ENCODE measurements at regions not wholly inside any gene's neighbourhood (a gene's known extent, or its start where the extent isn't known, plus 50 kb on each side); places are given as distances from the start of the nearest gene placed in this dataset.
"Not testable (repeated sequence)": the region's sequence is repeated elsewhere in the genome, so short reads cannot be mapped to it uniquely, and the experiment has no call there.

DNA sequence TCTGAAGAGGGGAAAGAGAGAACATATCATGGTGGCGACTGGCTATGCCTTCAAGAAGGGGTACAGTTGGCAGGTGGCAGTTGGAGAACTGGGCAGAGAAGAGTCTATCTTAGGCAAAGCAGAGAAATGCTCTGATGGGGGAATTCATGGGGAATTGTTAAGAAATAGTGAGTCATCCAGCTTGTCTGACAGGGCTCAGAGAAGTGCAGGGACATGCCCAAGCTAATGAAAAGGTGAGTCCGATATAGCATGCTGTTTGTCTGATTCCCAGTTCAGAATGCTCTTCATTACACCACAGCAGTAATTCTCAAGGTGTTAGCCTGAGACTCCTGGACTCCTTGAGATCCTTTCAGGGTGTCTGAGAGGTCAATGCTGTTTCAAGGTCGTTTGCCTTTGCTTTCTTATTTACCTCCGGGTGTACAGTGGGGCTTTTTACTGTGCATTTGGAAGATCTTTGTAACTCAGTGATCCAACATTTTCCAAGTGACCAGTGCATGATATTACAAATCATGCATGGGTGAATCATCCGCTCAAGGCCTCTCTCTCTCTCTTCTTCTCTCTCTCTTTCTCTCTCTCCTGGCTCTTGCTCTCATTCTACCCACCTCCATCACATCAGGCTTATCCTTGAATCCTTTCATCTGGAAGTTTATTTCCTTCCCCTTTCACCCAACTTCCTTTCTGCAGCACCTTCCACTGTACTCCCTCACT, 51.5 kb upstream of the PAX8 start:
- H3K27ac ChIP-seq = peak overlapping the region; percentile 89 to 92
- H3K4me3 ChIP-seq, POLR2A ChIA-PET, H3K9me3 ChIP-seq: not testable (repeated sequence)
- H3K4me2 ChIP-seq = peak overlapping the region; percentile 66
- TF ChIP-seq JUNB (IDR thresholded peaks at IDR 0.05) (peak; percentile 18; the same call in 1 of the 2 replicates), FOSL2 (IDR thresholded peaks at IDR 0.05) (peak; percentile 57), FOSL2 (CRISPR knock-in tag; IDR thresholded peaks at IDR 0.05) (peak; percentile 66), JUN (IDR thresholded peaks at IDR 0.05) (peak; percentile 25 to 27; a peak in 1 of 5 replicates)
- ATAC-seq (peak; percentile 58 to 68), FAIRE-seq (peak; percentile 78), DNase-seq (ENCODE audit: low read depth in 1 of 2, low spot score in 1 of 2) (peak in 1 of 2 experiments; percentile 69)
- CTCF ChIA-PET = interaction anchor here (1.3 to 2.6 kb wide), 2 partner anchors 82 to 132 kb away, joined by 3 to 10 read pairs; no protein-coding TSS in a partner anchor
- peaks cover 69% of the 10 kb centered on the region for H3K4me1 ChIP-seq
- WGBS (ENCODE audit: missing lambda C conversion rate) = 22% methylated on average over 5 of the region's 5 CpGs

DNA sequence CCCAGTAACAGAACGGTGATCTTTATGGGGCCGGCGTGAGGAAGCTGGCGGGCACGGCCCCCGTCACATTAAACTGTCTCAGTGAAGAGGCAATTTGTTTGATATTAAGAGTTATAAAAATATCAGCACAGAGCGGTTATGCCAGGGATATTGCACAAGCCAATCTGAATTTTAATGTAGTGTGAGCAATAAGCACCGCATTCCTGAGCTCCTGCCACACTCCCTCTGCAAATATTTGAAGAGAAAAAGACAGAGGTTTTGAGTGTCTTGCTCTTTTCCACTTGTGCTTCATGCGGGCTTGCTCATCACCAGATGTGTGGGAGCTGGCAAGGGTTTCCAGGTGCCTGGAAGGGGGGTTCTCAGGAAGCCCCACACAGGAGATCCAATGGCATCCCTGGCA, 50.3 kb upstream of the PAX8 start:
- ChIA-PET CTCF (interaction anchor here (0.6 to 2.6 kb wide), 7 partner anchors 41 to 171 kb away, joined by 3 to 10 read pairs (median 3); no protein-coding TSS in a partner anchor), POLR2A (interaction anchor here (0.6 to 0.9 kb wide), 2 partner anchors 45 to 53 kb away, joined by 3 to 6 read pairs; no protein-coding TSS in a partner anchor)
- peaks cover 65% of the 10 kb centered on the region for H3K4me1 ChIP-seq
- H3K27ac ChIP-seq = peak overlapping the region; percentile 89 to 92
- 2% methylated on average over 9 of the region's 9 CpGs for WGBS (ENCODE audit: missing lambda C conversion rate)
- not testable (repeated sequence) for FAIRE-seq, H3K9me3 ChIP-seq, H3K4me3 ChIP-seq
- TF ChIP-seq FOSL2 (IDR thresholded peaks at IDR 0.05) = peak; percentile 66; the same call in 1 of the 2 replicates
- peak; percentile 66 for TF ChIP-seq FOSL2 (CRISPR knock-in tag; IDR thresholded peaks at IDR 0.05)
- TF ChIP-seq JUN (IDR thresholded peaks at IDR 0.05) = peak; percentile 53 to 87; a peak in 4 of 5 replicates
- peak; percentile 95 to 96 for TF ChIP-seq CEBPB (IDR thresholded peaks at IDR 0.05)
- TF ChIP-seq, protein P1, sequence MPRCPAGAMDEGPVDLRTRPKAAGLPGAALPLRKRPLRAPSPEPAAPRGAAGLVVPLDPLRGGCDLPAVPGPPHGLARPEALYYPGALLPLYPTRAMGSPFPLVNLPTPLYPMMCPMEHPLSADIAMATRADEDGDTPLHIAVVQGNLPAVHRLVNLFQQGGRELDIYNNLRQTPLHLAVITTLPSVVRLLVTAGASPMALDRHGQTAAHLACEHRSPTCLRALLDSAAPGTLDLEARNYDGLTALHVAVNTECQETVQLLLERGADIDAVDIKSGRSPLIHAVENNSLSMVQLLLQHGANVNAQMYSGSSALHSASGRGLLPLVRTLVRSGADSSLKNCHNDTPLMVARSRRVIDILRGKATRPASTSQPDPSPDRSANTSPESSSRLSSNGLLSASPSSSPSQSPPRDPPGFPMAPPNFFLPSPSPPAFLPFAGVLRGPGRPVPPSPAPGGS (IDR thresholded peaks at IDR 0.05) = peak; percentile 88; the same call in 2 of the 3 replicates
- TF ChIP-seq JUNB (IDR thresholded peaks at IDR 0.05) = peak; percentile 92
- TF ChIP-seq, protein P2, sequence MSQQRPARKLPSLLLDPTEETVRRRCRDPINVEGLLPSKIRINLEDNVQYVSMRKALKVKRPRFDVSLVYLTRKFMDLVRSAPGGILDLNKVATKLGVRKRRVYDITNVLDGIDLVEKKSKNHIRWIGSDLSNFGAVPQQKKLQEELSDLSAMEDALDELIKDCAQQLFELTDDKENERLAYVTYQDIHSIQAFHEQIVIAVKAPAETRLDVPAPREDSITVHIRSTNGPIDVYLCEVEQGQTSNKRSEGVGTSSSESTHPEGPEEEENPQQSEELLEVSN (IDR thresholded peaks at IDR 0.05; ENCODE audit: borderline replicate concordance, low read depth) = 0 out of 2 replicates have a peak, but pooled peaks have one; percentile 25
- peak in 1 of 2 experiments; percentile 45; a peak in 2 of 5 replicates for TF ChIP-seq RAD21 (conservative IDR thresholded peaks at IDR 0.05 in 1 of 2, IDR thresholded peaks at IDR 0.05 in 1 of 2)
- TF ChIP-seq, protein P3, sequence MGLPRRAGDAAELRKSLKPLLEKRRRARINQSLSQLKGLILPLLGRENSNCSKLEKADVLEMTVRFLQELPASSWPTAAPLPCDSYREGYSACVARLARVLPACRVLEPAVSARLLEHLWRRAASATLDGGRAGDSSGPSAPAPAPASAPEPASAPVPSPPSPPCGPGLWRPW (IDR thresholded peaks at IDR 0.05) = peak; percentile 74; the same call in 1 of the 2 replicates
- TF ChIP-seq, protein P4, sequence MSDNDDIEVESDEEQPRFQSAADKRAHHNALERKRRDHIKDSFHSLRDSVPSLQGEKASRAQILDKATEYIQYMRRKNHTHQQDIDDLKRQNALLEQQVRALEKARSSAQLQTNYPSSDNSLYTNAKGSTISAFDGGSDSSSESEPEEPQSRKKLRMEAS (IDR thresholded peaks at IDR 0.05) = peak; percentile 76
- TF ChIP-seq EP300 (IDR thresholded peaks at IDR 0.05) = peak; percentile 86 to 89; a peak in 4 of 5 replicates
- TF ChIP-seq GATA3 (IDR thresholded peaks at IDR 0.05; ENCODE audit: borderline replicate concordance) = peak; percentile 85
- peak; percentile 36; the same call in 2 of the 3 replicates for TF ChIP-seq SMC3 (IDR thresholded peaks at IDR 0.05)
- DNase-seq (ENCODE audit: low read depth in 1 of 2, low spot score in 1 of 2) (peak; percentile 27 to 89), ATAC-seq (peak; percentile 69 to 74)
- peak overlapping the region; percentile 66 for H3K4me2 ChIP-seq

DNA sequence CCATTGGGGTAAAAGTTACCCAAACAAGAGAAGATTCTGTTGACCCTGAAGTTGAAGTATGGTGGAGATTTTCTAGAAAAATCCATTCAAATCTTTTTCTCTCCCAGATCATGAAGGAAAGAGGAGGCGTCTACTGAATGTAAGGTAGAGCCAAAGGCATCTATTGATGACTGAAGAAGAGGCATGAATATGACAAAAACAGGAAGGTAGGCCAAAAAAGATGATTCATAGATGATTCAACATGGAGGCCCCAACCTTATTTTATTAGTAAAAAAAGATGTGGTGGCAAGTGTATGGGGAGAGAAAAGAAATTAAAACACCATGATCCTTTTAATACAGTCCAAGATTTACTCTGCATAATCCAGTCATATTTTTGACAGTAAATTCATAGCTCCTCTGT, 49.9 kb upstream of the PAX8 start:
- FAIRE-seq; H3K9me3 ChIP-seq; TF ChIP-seq FOSL2 (IDR thresholded peaks at IDR 0.05): not testable (repeated sequence)
- TF ChIP-seq FOSL2 (CRISPR knock-in tag; IDR thresholded peaks at IDR 0.05) = peak; percentile 74
- 8% methylated on average over 1 of the region's 1 CpG for WGBS (ENCODE audit: missing lambda C conversion rate)
- peaks cover 69% of the 10 kb centered on the region for H3K4me1 ChIP-seq
- H3K4me2 ChIP-seq = peak overlapping the region; percentile 66
- ChIA-PET POLR2A (interaction anchor here (0.6 to 0.9 kb wide), 2 partner anchors 45 to 53 kb away, joined by 3 to 6 read pairs; no protein-coding TSS in a partner anchor), CTCF (interaction anchor here (1.1 to 2.6 kb wide), 5 partner anchors 42 to 170 kb away, joined by 3 to 10 read pairs (median 5); no protein-coding TSS in a partner anchor)
- peak overlapping the region; percentile 89 to 92 for H3K27ac ChIP-seq
- DNase-seq (ENCODE audit: low read depth in 1 of 2, low spot score in 1 of 2) = peak in 1 of 2 experiments; percentile 65
- H3K4me3 ChIP-seq = peak overlapping the region; percentile 6; the same call in 1 of the 3 replicates
- ATAC-seq = peak; percentile 3 to 11; a peak in 2 of 6 replicates

Data from A549 (cell line).